ENCODE measurements at regions not wholly inside any gene's neighbourhood (a gene's known extent, or its start where the extent isn't known, plus 50 kb on each side); places are given as distances from the start of the nearest gene placed in this dataset.
A peak's percentile ranks its signal among the peaks of the same experiment; 100 is the strongest.

- TF ChIP-seq CTCF (IDR thresholded peaks at IDR 0.05; ENCODE audit: borderline replicate concordance, insufficient read depth, low read depth, low read length): no peak
- no peak overlapping the region for H3K4me3 ChIP-seq (ENCODE audit: low read depth, low read length)
Measured at GRCh38 chr2:234142530-234142929, 92.0 kb downstream of the SPP2 start.

- no peak for TF ChIP-seq CTCF (IDR thresholded peaks at IDR 0.05; ENCODE audit: borderline replicate concordance, insufficient read depth, low read depth, low read length)
- H3K4me3 ChIP-seq (ENCODE audit: low read depth, low read length): no peak overlapping the region
Measured at GRCh38 chr2:234139755-234140154, 89.3 kb downstream of the SPP2 start.

GRCh38 chr2:234138836-234139235 is 88.3 kb downstream of the SPP2 start:
- TF ChIP-seq CTCF (IDR thresholded peaks at IDR 0.05; ENCODE audit: borderline replicate concordance, insufficient read depth, low read depth, low read length): no peak
- H3K4me3 ChIP-seq (ENCODE audit: low read depth, low read length): no peak overlapping the region

GRCh38 chr2:234137400-234138014 is 87.0 kb downstream of the SPP2 start:
- H3K4me3 ChIP-seq (ENCODE audit: low read depth, low read length): no peak overlapping the region
- no peak for TF ChIP-seq CTCF (IDR thresholded peaks at IDR 0.05; ENCODE audit: borderline replicate concordance, insufficient read depth, low read depth, low read length)

- H3K4me3 ChIP-seq (ENCODE audit: low read depth, low read length): no peak overlapping the region
- TF ChIP-seq CTCF (IDR thresholded peaks at IDR 0.05; ENCODE audit: borderline replicate concordance, insufficient read depth, low read depth, low read length): no peak
Measured at GRCh38 chr2:234136461-234136860, 86.0 kb downstream of the SPP2 start.

- peak; percentile 70 for TF ChIP-seq CTCF (IDR thresholded peaks at IDR 0.05; ENCODE audit: borderline replicate concordance, insufficient read depth, low read depth, low read length)
- no peak overlapping the region for H3K4me3 ChIP-seq (ENCODE audit: low read depth, low read length)
Measured at GRCh38 chr2:234135750-234136221, 85.3 kb downstream of the SPP2 start.

- no peak for TF ChIP-seq CTCF (IDR thresholded peaks at IDR 0.05; ENCODE audit: borderline replicate concordance, insufficient read depth, low read depth, low read length)
- no peak overlapping the region for H3K4me3 ChIP-seq (ENCODE audit: low read depth, low read length)
Measured at GRCh38 chr2:234134496-234134895, 84.0 kb downstream of the SPP2 start.

Data from GM12875 (cell line).